ENCODE measurements at regions not wholly inside any gene's neighbourhood (a gene's known extent, or its start where the extent isn't known, plus 50 kb on each side); places are given as distances from the start of the nearest gene placed in this dataset.

DNA sequence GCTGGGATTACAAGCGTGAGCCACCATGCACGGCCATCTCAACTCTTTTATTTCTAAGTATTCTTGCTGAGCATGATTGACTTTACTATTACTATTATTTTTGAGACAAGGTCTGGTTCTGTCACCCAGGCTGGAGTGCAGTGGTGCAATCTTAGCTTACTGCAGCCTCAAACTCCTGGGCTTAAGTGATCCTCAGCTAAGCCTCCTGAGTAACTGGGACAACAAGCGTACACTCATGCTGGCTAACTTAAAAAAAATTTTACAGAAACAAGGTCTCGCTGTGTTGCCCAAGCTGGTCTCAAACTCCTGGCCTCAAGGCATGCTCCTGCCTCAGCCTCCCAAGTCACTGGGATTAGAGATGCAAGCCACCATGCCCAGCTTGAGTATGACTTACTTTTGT lies 443.7 kb downstream of the ARHGEF28 start:
- no peak for DNase-seq (ENCODE audit: insufficient read length, low spot score, missing footprints)
- Histone ChIP-seq H3K36me3 (ENCODE audit: insufficient read depth, low read length) (no peaks in the 10 kb centered on the region), H2AFZ (ENCODE audit: low read length) (no peak overlapping the region), H3K27ac (ENCODE audit: low read depth, low read length) (no peak overlapping the region), H3K9me3 (ENCODE audit: low read depth, low read length) (no peaks in the 10 kb centered on the region), H4K20me1 (ENCODE audit: insufficient read depth, low read length) (no peaks in the 10 kb centered on the region), H3K4me2 (ENCODE audit: insufficient read depth, low read length) (no peak overlapping the region), H3K79me2 (ENCODE audit: insufficient read depth, low read length) (no peaks in the 10 kb centered on the region), H3K4me1 (ENCODE audit: insufficient read depth, low read length) (peaks cover 18% of the 10 kb centered on the region), H3K4me3 (ENCODE audit: insufficient read depth, low read length) (no peak overlapping the region), H3K27me3 (ENCODE audit: insufficient read depth, low read length) (no peaks in the 10 kb centered on the region)
- TF ChIP-seq, protein P1, sequence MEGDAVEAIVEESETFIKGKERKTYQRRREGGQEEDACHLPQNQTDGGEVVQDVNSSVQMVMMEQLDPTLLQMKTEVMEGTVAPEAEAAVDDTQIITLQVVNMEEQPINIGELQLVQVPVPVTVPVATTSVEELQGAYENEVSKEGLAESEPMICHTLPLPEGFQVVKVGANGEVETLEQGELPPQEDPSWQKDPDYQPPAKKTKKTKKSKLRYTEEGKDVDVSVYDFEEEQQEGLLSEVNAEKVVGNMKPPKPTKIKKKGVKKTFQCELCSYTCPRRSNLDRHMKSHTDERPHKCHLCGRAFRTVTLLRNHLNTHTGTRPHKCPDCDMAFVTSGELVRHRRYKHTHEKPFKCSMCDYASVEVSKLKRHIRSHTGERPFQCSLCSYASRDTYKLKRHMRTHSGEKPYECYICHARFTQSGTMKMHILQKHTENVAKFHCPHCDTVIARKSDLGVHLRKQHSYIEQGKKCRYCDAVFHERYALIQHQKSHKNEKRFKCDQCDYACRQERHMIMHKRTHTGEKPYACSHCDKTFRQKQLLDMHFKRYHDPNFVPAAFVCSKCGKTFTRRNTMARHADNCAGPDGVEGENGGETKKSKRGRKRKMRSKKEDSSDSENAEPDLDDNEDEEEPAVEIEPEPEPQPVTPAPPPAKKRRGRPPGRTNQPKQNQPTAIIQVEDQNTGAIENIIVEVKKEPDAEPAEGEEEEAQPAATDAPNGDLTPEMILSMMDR (IDR thresholded peaks at IDR 0.05; ENCODE audit: extremely low read depth, low read depth, low read length) = no peak

DNA sequence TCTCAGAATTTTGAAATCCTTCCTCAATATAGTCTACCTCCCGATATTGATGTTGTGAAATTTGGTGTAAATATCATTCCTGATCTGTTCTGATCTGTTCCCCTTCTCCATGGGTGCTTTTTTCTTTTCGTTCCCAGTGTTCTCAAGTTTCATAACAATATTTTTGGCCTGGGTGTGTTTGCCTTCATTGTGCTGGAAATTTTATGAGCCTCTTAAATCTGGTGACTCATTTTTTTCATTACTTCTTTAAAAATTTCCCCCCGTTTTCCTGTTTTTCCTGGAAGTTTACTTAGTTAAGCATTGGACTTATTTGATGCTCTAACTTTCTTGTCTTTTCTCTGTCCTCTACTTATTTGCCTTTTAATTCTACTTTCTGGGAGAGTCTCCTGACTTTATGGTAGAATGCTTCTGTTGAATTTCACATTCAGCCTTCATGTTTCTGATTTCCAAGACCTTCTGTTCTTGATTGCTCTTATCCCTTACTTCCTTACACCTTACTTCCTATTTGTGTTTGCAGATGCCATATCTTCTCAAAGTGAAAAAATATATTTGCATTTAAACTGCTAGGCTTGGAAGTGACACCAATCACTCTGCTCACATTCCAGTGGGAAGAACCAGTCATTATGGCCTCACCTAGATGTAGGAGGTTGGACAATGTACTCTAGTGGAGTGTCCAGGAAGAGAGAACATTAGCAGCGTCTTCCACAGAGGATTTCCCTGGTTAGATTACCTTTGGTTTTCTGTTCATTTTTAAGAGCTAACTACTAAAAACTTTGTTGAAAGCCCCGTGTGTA lies 441.9 kb downstream of the ARHGEF28 start:
- Histone ChIP-seq H3K36me3 (ENCODE audit: insufficient read depth, low read length) (no peaks in the 10 kb centered on the region), H3K9me3 (ENCODE audit: low read depth, low read length) (no peaks in the 10 kb centered on the region), H3K79me2 (ENCODE audit: insufficient read depth, low read length) (no peaks in the 10 kb centered on the region), H3K27ac (ENCODE audit: low read depth, low read length) (no peak overlapping the region), H2AFZ (ENCODE audit: low read length) (no peak overlapping the region), H4K20me1 (ENCODE audit: insufficient read depth, low read length) (no peaks in the 10 kb centered on the region), H3K4me2 (ENCODE audit: insufficient read depth, low read length) (no peak overlapping the region), H3K4me1 (ENCODE audit: insufficient read depth, low read length) (peaks cover 30% of the 10 kb centered on the region), H3K4me3 (ENCODE audit: insufficient read depth, low read length) (no peak overlapping the region), H3K27me3 (ENCODE audit: insufficient read depth, low read length) (no peaks in the 10 kb centered on the region)
- TF ChIP-seq, protein P1 (IDR thresholded peaks at IDR 0.05; ENCODE audit: extremely low read depth, low read depth, low read length) = no peak
- no peak for DNase-seq (ENCODE audit: insufficient read length, low spot score, missing footprints)

DNA sequence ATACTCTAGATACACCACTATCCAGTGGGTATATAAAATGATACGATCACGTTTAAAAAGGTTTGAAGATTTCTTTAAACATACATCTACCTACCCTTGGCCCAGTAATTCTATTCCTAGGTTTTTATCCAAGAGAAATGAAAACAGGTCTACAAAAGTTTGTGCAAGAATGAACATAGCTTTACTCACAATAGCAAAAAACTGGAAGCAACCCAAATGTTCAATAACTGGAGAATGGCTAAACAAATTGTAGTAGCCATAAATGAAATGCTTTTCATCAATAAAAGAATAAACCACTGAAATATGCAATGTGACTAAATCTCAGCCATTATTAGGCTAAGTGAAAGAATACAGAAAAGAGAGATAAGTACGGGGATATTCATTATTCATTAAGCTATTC lies 438.9 kb downstream of the ARHGEF28 start:
- Histone ChIP-seq H4K20me1 (ENCODE audit: insufficient read depth, low read length) (no peaks in the 10 kb centered on the region), H3K4me1 (ENCODE audit: insufficient read depth, low read length) (peaks cover 26% of the 10 kb centered on the region), H3K36me3 (ENCODE audit: insufficient read depth, low read length) (no peaks in the 10 kb centered on the region), H3K4me2 (ENCODE audit: insufficient read depth, low read length) (no peak overlapping the region), H3K27me3 (ENCODE audit: insufficient read depth, low read length) (no peaks in the 10 kb centered on the region), H3K9me3 (ENCODE audit: low read depth, low read length) (no peaks in the 10 kb centered on the region), H2AFZ (ENCODE audit: low read length) (no peak overlapping the region), H3K4me3 (ENCODE audit: insufficient read depth, low read length) (no peak overlapping the region), H3K27ac (ENCODE audit: low read depth, low read length) (no peak overlapping the region), H3K79me2 (ENCODE audit: insufficient read depth, low read length) (no peaks in the 10 kb centered on the region)
- TF ChIP-seq, protein P1 (IDR thresholded peaks at IDR 0.05; ENCODE audit: extremely low read depth, low read depth, low read length) = no peak
- DNase-seq (ENCODE audit: insufficient read length, low spot score, missing footprints) = no peak

DNA sequence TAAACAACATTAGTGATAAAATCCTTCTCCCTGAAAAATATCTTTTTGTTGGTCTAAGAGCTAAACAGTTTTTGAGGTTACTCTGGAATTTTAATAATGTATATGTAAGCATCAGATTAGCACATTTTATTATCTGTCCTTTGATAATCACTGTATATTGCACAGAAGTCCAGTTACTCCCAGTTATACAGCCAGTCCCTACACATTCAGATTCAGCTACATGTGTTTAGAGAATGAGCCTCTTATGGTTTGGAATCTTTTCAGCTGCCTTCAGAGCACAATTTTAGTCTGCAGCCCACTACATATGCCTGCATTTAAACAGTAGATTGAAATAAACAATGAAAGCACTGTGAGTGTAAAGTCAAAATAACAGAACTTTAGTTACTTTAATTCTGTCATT lies 438.2 kb downstream of the ARHGEF28 start:
- Histone ChIP-seq H3K4me2 (ENCODE audit: insufficient read depth, low read length) (no peak overlapping the region), H3K27ac (ENCODE audit: low read depth, low read length) (no peak overlapping the region)

More for the DNA sequence above, 438.2 kb downstream of the ARHGEF28 start:
- H3K4me3 ChIP-seq (ENCODE audit: insufficient read depth, low read length) = no peak overlapping the region
- no peak overlapping the region for H2AFZ ChIP-seq (ENCODE audit: low read length)
- no peak for DNase-seq (ENCODE audit: insufficient read length, low spot score, missing footprints)
- H3K79me2 ChIP-seq (ENCODE audit: insufficient read depth, low read length) = no peaks in the 10 kb centered on the region
- H3K9me3 ChIP-seq (ENCODE audit: low read depth, low read length) = no peaks in the 10 kb centered on the region
- no peaks in the 10 kb centered on the region for H3K36me3 ChIP-seq (ENCODE audit: insufficient read depth, low read length)
- H3K27me3 ChIP-seq (ENCODE audit: insufficient read depth, low read length) = no peaks in the 10 kb centered on the region
- no peaks in the 10 kb centered on the region for H4K20me1 ChIP-seq (ENCODE audit: insufficient read depth, low read length)
- H3K4me1 ChIP-seq (ENCODE audit: insufficient read depth, low read length) = peaks cover 26% of the 10 kb centered on the region
- TF ChIP-seq, protein P1 (IDR thresholded peaks at IDR 0.05; ENCODE audit: extremely low read depth, low read depth, low read length) = no peak
